ENCODE measurements at regions not wholly inside any gene's neighbourhood (a gene's known extent, or its start where the extent isn't known, plus 50 kb on each side); places are given as distances from the start of the nearest gene placed in this dataset.

- TF ChIP-seq EZH2 (IDR thresholded peaks at IDR 0.05) = no peak
- no peak for TF ChIP-seq POLR2AphosphoS5 (IDR thresholded peaks at IDR 0.05; ENCODE audit: borderline replicate concordance, low read depth, low read length)
- TF ChIP-seq FOXP2 (optimal IDR thresholded peaks at IDR 0.05; ENCODE audit: control extremely low read depth, extremely low read length, insufficient read depth) = no peak
Observed at GRCh38 chr5:135735831-135736230, 98.6 kb upstream of the SLC25A48 start.
